ENCODE measurements at regions not wholly inside any gene's neighbourhood (a gene's known extent, or its start where the extent isn't known, plus 50 kb on each side); places are given as distances from the start of the nearest gene placed in this dataset.

DNA sequence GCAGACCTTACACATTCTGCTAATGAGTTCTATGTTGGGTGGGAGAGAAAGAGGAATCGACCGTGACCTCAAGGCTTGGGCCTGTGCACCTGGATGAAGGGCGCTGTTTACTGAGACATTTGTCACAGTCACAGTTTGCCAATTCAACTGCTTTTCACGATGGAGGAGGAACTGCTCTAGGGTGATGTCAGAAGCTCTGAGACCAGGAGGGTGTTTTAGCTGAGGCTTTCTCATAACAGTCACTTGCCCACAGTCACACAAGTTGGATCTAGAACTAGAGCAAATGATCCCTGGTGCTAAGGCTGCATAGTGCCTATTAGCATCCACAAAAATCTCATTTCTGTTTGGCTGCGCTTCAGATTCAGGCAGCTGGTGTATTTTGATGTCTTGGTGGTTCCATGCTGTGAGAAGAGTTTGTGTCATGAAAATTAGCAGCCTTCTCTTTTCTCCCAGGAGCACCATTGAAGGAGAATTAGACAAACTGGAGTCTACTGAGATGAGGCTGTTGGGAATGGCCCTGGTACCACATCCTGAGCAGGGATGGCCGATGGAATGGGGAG lies 83.3 kb upstream of the TGM3 start:
- Histone ChIP-seq H3K36me3 (ENCODE audit: control insufficient read depth, insufficient read depth, low read length) (no peaks in the 10 kb centered on the region), H3K9ac (ENCODE audit: extremely low read depth, low read length, poor library complexity, severe bottlenecking) (no peak overlapping the region), H3K27me3 (ENCODE audit: control insufficient read depth, insufficient read depth, low read length, poor library complexity, severe bottlenecking) (peaks cover 8% of the 10 kb centered on the region), H3K4me1 (ENCODE audit: control insufficient read depth, insufficient read depth, low read length) (peaks cover 5% of the 10 kb centered on the region), H3K9me3 (ENCODE audit: control insufficient read depth, low read length) (no peaks in the 10 kb centered on the region), H3K4me3 (ENCODE audit: low read length) (no peak overlapping the region), H3K27ac (ENCODE audit: low read depth, low read length) (no peak overlapping the region)
- no peak overlapping the region for H3K4me3 Mint-ChIP-seq
- no peak overlapping the region for H3K27ac Mint-ChIP-seq
- H3K27me3 Mint-ChIP-seq (ENCODE audit: insufficient read depth), result peaks cover 17% of the 10 kb centered on the region
- H3K9me3 Mint-ChIP-seq, result no peaks in the 10 kb centered on the region
- WGBS, 2 experiments (ENCODE audit: insufficient coverage in 1 of 2, insufficient read length in 1 of 2), result 95 to 97% methylated on average over 4 to 6 of the region's 6 CpGs
- H3K36me3 Mint-ChIP-seq (ENCODE audit: low read depth), result no peaks in the 10 kb centered on the region
- H3K4me1 Mint-ChIP-seq, result no peaks in the 10 kb centered on the region
- DNase-seq, result no peak
- TF ChIP-seq, protein P1, sequence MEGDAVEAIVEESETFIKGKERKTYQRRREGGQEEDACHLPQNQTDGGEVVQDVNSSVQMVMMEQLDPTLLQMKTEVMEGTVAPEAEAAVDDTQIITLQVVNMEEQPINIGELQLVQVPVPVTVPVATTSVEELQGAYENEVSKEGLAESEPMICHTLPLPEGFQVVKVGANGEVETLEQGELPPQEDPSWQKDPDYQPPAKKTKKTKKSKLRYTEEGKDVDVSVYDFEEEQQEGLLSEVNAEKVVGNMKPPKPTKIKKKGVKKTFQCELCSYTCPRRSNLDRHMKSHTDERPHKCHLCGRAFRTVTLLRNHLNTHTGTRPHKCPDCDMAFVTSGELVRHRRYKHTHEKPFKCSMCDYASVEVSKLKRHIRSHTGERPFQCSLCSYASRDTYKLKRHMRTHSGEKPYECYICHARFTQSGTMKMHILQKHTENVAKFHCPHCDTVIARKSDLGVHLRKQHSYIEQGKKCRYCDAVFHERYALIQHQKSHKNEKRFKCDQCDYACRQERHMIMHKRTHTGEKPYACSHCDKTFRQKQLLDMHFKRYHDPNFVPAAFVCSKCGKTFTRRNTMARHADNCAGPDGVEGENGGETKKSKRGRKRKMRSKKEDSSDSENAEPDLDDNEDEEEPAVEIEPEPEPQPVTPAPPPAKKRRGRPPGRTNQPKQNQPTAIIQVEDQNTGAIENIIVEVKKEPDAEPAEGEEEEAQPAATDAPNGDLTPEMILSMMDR (conservative IDR thresholded peaks at IDR 0.05), result no peak

DNA sequence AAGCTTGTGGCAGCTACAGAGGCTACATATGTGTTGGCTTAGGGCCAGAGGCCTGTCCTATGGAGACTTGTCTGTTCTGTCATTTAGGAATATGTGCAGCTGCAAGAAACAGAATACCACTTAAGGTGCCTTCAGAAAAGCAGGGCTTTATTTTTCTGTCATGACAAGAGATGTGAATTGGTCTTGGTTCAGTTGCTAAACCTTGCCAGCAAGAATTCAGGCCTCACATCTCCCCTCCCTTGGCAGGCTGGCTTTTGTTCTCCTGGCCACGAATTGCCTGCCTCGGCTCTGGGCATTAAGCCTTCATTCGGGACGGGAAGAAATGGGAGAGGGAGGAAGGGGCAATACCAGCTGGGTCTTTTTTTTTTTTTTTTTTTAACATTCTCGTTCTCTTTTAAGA lies 82.4 kb upstream of the TGM3 start:
- H3K27ac Mint-ChIP-seq, result no peak overlapping the region
- Histone ChIP-seq H3K4me3 (ENCODE audit: low read length) (no peak overlapping the region), H3K36me3 (ENCODE audit: control insufficient read depth, insufficient read depth, low read length) (no peaks in the 10 kb centered on the region), H3K4me1 (ENCODE audit: control insufficient read depth, insufficient read depth, low read length) (no peaks in the 10 kb centered on the region), H3K27me3 (ENCODE audit: control insufficient read depth, insufficient read depth, low read length, poor library complexity, severe bottlenecking) (peaks cover 2% of the 10 kb centered on the region), H3K27ac (ENCODE audit: low read depth, low read length) (no peak overlapping the region), H3K9me3 (ENCODE audit: control insufficient read depth, low read length) (no peaks in the 10 kb centered on the region), H3K9ac (ENCODE audit: extremely low read depth, low read length, poor library complexity, severe bottlenecking) (no peak overlapping the region)
- whole genome bisulfite sequencing, 2 experiments (ENCODE audit: insufficient coverage in 1 of 2, insufficient read length in 1 of 2), result 100% methylated on average over 1 of the region's 5 CpGs; no CpG with 5 or more reads in 1 of the 2 experiments
- DNase-seq, result no peak
- H3K4me1 Mint-ChIP-seq, result no peaks in the 10 kb centered on the region
- no peaks in the 10 kb centered on the region for H3K36me3 Mint-ChIP-seq (ENCODE audit: low read depth)
- TF ChIP-seq, protein P1 (conservative IDR thresholded peaks at IDR 0.05), result no peak
- H3K27me3 Mint-ChIP-seq (ENCODE audit: insufficient read depth), result peaks cover 17% of the 10 kb centered on the region
- H3K4me3 Mint-ChIP-seq, result no peak overlapping the region
- no peaks in the 10 kb centered on the region for H3K9me3 Mint-ChIP-seq

DNA sequence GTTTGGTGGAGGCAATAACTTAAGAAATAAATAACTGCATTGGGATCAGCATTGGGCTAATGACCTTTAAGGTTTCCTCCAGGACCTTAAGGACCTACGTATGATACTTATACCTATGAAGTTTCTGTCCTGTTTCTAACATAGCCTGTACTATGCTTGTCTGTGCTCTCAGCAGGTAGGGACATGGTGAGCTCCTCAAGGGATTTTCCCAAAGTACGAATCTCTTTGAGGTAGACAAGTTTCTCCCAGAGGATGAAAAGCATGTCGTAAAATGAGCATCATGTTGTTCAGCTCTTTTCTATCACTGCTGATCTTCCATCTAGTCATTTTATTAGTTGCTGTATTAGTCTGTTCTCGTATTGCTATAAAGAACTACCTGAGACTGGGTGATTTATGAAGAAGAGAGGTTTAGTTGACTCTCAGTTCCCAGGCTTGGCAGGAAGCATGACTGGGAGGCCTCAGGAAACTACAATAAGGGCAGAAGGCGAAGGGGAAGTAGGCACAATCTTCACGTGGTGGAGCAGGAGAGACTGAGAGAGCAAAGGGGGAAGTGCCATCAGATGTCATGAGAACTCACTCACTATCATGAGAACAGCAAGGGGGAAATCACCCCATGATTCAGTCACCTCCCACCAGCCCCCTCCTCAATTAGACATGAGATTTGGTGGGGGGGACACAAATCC lies 77.8 kb upstream of the TGM3 start:
- TF ChIP-seq, protein P1 (conservative IDR thresholded peaks at IDR 0.05), result no peak
- Mint-ChIP-seq H3K27ac (no peak overlapping the region), H3K4me1 (no peaks in the 10 kb centered on the region)

More for the DNA sequence above, 77.8 kb upstream of the TGM3 start:
- Mint-ChIP-seq H3K27me3 (ENCODE audit: insufficient read depth) (peaks cover 5% of the 10 kb centered on the region), H3K36me3 (ENCODE audit: low read depth) (no peaks in the 10 kb centered on the region), H3K9me3 (peaks cover 11% of the 10 kb centered on the region), H3K4me3 (no peak overlapping the region)
- 82 to 93% methylated on average over 4 to 6 of the region's 6 CpGs for WGBS, 2 experiments (ENCODE audit: insufficient coverage in 1 of 2, insufficient read length in 1 of 2)
- no peak for DNase-seq
- no peaks in the 10 kb centered on the region for H3K4me1 ChIP-seq (ENCODE audit: control insufficient read depth, insufficient read depth, low read length)
- H3K27me3 ChIP-seq (ENCODE audit: control insufficient read depth, insufficient read depth, low read length, poor library complexity, severe bottlenecking), result no peaks in the 10 kb centered on the region
- H3K9me3 ChIP-seq (ENCODE audit: control insufficient read depth, low read length), result peaks cover 4% of the 10 kb centered on the region
- H3K4me3 ChIP-seq (ENCODE audit: low read length), result no peak overlapping the region
- H3K27ac ChIP-seq (ENCODE audit: low read depth, low read length), result no peak overlapping the region
- no peak overlapping the region for H3K9ac ChIP-seq (ENCODE audit: extremely low read depth, low read length, poor library complexity, severe bottlenecking)
- H3K36me3 ChIP-seq (ENCODE audit: control insufficient read depth, insufficient read depth, low read length), result no peaks in the 10 kb centered on the region

All from endodermal cell (in vitro differentiated cells).